ENCODE measurements at regions not wholly inside any gene's neighbourhood (a gene's known extent, or its start where the extent isn't known, plus 50 kb on each side); places are given as distances from the start of the nearest gene placed in this dataset.

DNA sequence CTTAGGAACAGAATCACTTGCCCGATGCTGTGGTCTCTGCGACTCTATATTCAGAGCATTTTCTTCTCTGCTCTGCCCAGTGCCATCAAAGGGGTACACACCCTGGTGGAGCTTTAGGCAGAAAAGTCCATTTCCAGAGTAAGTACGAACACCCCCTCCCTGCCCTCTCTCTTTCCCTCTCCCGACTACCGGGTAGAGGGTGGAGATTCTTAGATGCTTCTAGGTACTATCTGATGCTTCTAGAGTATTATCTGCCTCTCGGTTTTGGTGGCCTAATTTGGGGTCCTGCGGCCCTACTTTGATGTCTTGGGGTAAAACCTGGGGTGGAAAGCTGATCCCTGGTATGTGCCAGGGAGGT lies 245.4 kb upstream of the SOX4 start:
- TF ChIP-seq, protein P1, sequence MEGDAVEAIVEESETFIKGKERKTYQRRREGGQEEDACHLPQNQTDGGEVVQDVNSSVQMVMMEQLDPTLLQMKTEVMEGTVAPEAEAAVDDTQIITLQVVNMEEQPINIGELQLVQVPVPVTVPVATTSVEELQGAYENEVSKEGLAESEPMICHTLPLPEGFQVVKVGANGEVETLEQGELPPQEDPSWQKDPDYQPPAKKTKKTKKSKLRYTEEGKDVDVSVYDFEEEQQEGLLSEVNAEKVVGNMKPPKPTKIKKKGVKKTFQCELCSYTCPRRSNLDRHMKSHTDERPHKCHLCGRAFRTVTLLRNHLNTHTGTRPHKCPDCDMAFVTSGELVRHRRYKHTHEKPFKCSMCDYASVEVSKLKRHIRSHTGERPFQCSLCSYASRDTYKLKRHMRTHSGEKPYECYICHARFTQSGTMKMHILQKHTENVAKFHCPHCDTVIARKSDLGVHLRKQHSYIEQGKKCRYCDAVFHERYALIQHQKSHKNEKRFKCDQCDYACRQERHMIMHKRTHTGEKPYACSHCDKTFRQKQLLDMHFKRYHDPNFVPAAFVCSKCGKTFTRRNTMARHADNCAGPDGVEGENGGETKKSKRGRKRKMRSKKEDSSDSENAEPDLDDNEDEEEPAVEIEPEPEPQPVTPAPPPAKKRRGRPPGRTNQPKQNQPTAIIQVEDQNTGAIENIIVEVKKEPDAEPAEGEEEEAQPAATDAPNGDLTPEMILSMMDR (conservative IDR thresholded peaks at IDR 0.05 in 1 of 2, IDR thresholded peaks at IDR 0.05 in 1 of 2; ENCODE audit: extremely low read depth in 1 of 2, insufficient read depth in 1 of 2, low read depth in 1 of 2, low read length in 2 of 2): no peak
- no peak for TF ChIP-seq EZH2 (IDR thresholded peaks at IDR 0.05; ENCODE audit: borderline replicate concordance, low read length)
